Mesenchymal stem cell (in vitro differentiated cells and primary cell): ENCODE measurements at regions not wholly inside any gene's neighbourhood (a gene's known extent, or its start where the extent isn't known, plus 50 kb on each side); places are given as distances from the start of the nearest gene placed in this dataset. TPM values are rescaled to one million over a fixed set of nuclear protein-coding genes. Genes with fewer than 3 reads are reported as not detected.

ENCODE experiments used
- small RNA-seq: library from polyadenylated mRNA; stranded (forward); fragments of <200 nt; extraction: miRNeasy Mini kit (QIAGEN cat#:217004); gene quantifications from one replicate; pipeline ENCODE3, GENCODE V24; 2013; ENCODE audit warnings: low read depth

Small RNA genes lying in the stretch of these regions (small RNA-seq; reads per million reads assigned to genes)
- not detected for gene MIR3680-2
